H1 (cell line): ENCODE measurements at regions not wholly inside any gene's neighbourhood (a gene's known extent, or its start where the extent isn't known, plus 50 kb on each side); places are given as distances from the start of the nearest gene placed in this dataset.

ENCODE experiments used
- CTCF ChIP-seq, 3 experiments: IDR thresholded peaks; 1 replicate in 2 of 3; 2 replicates in 1 of 3; pipeline versions ENCODE4 v1.5.1 to v1.6.1; 2011; ENCODE audit warnings: low read length in 3 of 3, mild to moderate bottlenecking in 3 of 3, inconsistent platforms in 2 of 3, low read depth in 1 of 3, moderate library complexity in 1 of 3; ENCODE audit not compliant: insufficient read depth in 1 of 3; ENCODE audit errors: control extremely low read depth in 1 of 3
- POLR2A ChIP-seq, 2 experiments: IDR thresholded peaks; 1 replicate in 1 of 2; 2 replicates in 1 of 2; pipeline ENCODE4 v1.6.1; 2011; ENCODE audit warnings: low read depth in 2 of 2, low read length in 2 of 2, mild to moderate bottlenecking in 2 of 2; ENCODE audit errors: control extremely low read depth in 1 of 2
- SRF ChIP-seq: IDR thresholded peaks from 2 replicates; pipeline ENCODE4 v1.6.1; 2011; ENCODE audit warnings: mild to moderate bottlenecking, low read depth, low read length, moderate library complexity

DNA sequence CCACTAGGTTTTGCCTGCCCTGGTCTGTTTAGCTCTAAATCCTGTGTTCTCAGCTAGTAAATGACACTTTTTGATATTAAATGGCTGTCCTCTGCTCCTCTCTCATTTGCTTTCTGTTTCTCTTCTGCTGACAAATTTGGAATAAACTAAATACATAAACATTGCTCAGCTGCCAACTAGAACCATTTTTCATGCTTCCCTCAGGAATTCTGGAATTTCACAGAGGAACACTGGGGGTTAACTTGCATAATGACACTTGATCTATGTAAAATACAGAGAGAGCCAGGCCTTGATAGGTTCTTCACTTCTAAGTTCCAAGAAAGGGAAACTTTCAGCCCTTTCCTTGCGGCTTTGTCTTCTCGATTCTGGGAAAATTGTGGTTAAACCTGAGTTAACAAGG, 450.6 kb upstream of the ST6GAL2 start:
- no peak for TF ChIP-seq SRF
- TF ChIP-seq CTCF (IDR thresholded peaks at IDR 0.05; ENCODE audit: control extremely low read depth in 1 of 3, insufficient read depth in 1 of 3, low read depth in 1 of 3, low read length in 3 of 3): no peak
- TF ChIP-seq POLR2A (IDR thresholded peaks at IDR 0.05; ENCODE audit: control extremely low read depth in 1 of 2, low read depth in 2 of 2, low read length in 2 of 2): no peak
